ENCODE measurements at regions not wholly inside any gene's neighbourhood (a gene's known extent, or its start where the extent isn't known, plus 50 kb on each side); places are given as distances from the start of the nearest gene placed in this dataset.
A peak's percentile ranks its signal among the peaks of the same experiment; 100 is the strongest.

GRCh38 chr6:132096245-132096644 is 145.1 kb upstream of the CCN2 start:
- DNase-seq (ENCODE audit: low spot score): no peak

GRCh38 chr6:132089173-132089572 is 138.0 kb upstream of the CCN2 start:
- no peak for DNase-seq (ENCODE audit: low spot score)

GRCh38 chr6:132088150-132088549 is 137.0 kb upstream of the CCN2 start:
- no peak for DNase-seq (ENCODE audit: low spot score)

GRCh38 chr6:132087391-132087790 is 136.2 kb upstream of the CCN2 start:
- no peak for DNase-seq (ENCODE audit: low spot score)

- peak; percentile 23 for DNase-seq (ENCODE audit: low spot score)
Measured at GRCh38 chr6:132085731-132086130, 134.6 kb upstream of the CCN2 start.

- peak; percentile 98 for DNase-seq (ENCODE audit: low spot score)
Measured at GRCh38 chr6:132084811-132085509, 133.8 kb upstream of the CCN2 start.

- DNase-seq (ENCODE audit: low spot score): no peak
Measured at GRCh38 chr6:132082421-132082820, 131.2 kb upstream of the CCN2 start.

GRCh38 chr6:132081338-132081737 is 130.2 kb upstream of the CCN2 start:
- DNase-seq (ENCODE audit: low spot score): no peak

GRCh38 chr6:132079286-132079685 is 128.1 kb upstream of the CCN2 start:
- no peak for DNase-seq (ENCODE audit: low spot score)

- no peak for DNase-seq (ENCODE audit: low spot score)
Measured at GRCh38 chr6:132076452-132076851, 125.3 kb upstream of the CCN2 start.

- DNase-seq (ENCODE audit: low spot score): no peak
Measured at GRCh38 chr6:132072831-132073230, 121.7 kb upstream of the CCN2 start.

GRCh38 chr6:132072271-132072670 is 121.1 kb upstream of the CCN2 start:
- DNase-seq (ENCODE audit: low spot score): no peak

- no peak for DNase-seq (ENCODE audit: low spot score)
Measured at GRCh38 chr6:132070356-132070755, 119.2 kb upstream of the CCN2 start.

GRCh38 chr6:132068766-132069165 is 117.6 kb upstream of the CCN2 start:
- DNase-seq (ENCODE audit: low spot score): no peak

GRCh38 chr6:132067286-132067685 is 116.1 kb upstream of the CCN2 start:
- no peak for DNase-seq (ENCODE audit: low spot score)

- DNase-seq (ENCODE audit: low spot score): peak; percentile 50
Measured at GRCh38 chr6:132065556-132065955, 114.4 kb upstream of the CCN2 start.

- DNase-seq (ENCODE audit: low spot score): peak; percentile 93
Measured at GRCh38 chr6:132063738-132064137, 112.6 kb upstream of the CCN2 start.

- no peak for DNase-seq (ENCODE audit: low spot score)
Measured at GRCh38 chr6:132063204-132063603, 112.0 kb upstream of the CCN2 start.

GRCh38 chr6:132062626-132063025 is 111.5 kb upstream of the CCN2 start:
- DNase-seq (ENCODE audit: low spot score): no peak

- no peak for DNase-seq (ENCODE audit: low spot score)
Measured at GRCh38 chr6:132061381-132061780, 110.2 kb upstream of the CCN2 start.

GRCh38 chr6:132060591-132060990 is 109.4 kb upstream of the CCN2 start:
- DNase-seq (ENCODE audit: low spot score): no peak

- DNase-seq (ENCODE audit: low spot score): no peak
Measured at GRCh38 chr6:132058975-132059374, 107.8 kb upstream of the CCN2 start.

GRCh38 chr6:132054525-132054924 is 103.4 kb upstream of the CCN2 start:
- peak; percentile 51 for DNase-seq (ENCODE audit: low spot score)

GRCh38 chr6:132053511-132053910 is 102.3 kb upstream of the CCN2 start:
- no peak for DNase-seq (ENCODE audit: low spot score)

Measured in kidney tubule cell (primary cell).